ENCODE measurements at regions not wholly inside any gene's neighbourhood (a gene's known extent, or its start where the extent isn't known, plus 50 kb on each side); places are given as distances from the start of the nearest gene placed in this dataset.

GRCh38 chr7:136717910-136718557 is 150.4 kb upstream of the CHRM2 start:
- no peaks in the 10 kb centered on the region for H3K36me3 ChIP-seq (ENCODE audit: low read depth, low read length)
- peaks cover 16% of the 10 kb centered on the region; the same call in 1 of the 2 replicates for H3K27me3 ChIP-seq (ENCODE audit: low read length)
- H4K20me1 ChIP-seq (ENCODE audit: low read length) = no peaks in the 10 kb centered on the region
- H3K79me2 ChIP-seq (ENCODE audit: low read length) = no peaks in the 10 kb centered on the region
- POLR2A ChIA-PET (ENCODE audit: unreplicated experiment) = no interaction called here
- no peaks in the 10 kb centered on the region for H3K9me2 ChIP-seq (replicated peaks; ENCODE audit: low read length)
- no peaks in the 10 kb centered on the region for H3K4me1 ChIP-seq (ENCODE audit: insufficient read depth, low read length)
- H2AFZ ChIP-seq (ENCODE audit: low read length) = no peak overlapping the region
- no peak overlapping the region for H3K4me2 ChIP-seq (ENCODE audit: low read length)
- H3K9me3 ChIP-seq (ENCODE audit: low read length) = no peaks in the 10 kb centered on the region
- no peak for DNase-seq
- H3K4me3 ChIP-seq (ENCODE audit: low read length) = no peak overlapping the region
- no peak for ATAC-seq
- no TSS peak for BruUV-seq (replicated peaks)
- intact Hi-C loops (cut with micrococcal nuclease) = no loop called here
- H3K27ac ChIP-seq (ENCODE audit: low read length) = no peak overlapping the region
- H3K9ac ChIP-seq (ENCODE audit: low read length) = no peak overlapping the region
- no peak for TF ChIP-seq CTCF (conservative IDR thresholded peaks at IDR 0.05; ENCODE audit: low read depth, low read length)
- TF ChIP-seq EZH2phosphoT487 (IDR thresholded peaks at IDR 0.05; ENCODE audit: borderline replicate concordance, low read length) = no peak
- TF ChIP-seq EZH2 (IDR thresholded peaks at IDR 0.05; ENCODE audit: low read length, unreplicated experiment) = no peak
- CTCF ChIA-PET = no interaction called here
- no peaks in the 10 kb centered on the region for H3F3A ChIP-seq (ENCODE audit: low read length, unreplicated experiment)

GRCh38 chr7:136714062-136714461 is 154.4 kb upstream of the CHRM2 start:
- H3K4me3 ChIP-seq (ENCODE audit: low read length) = no peak overlapping the region
- no peaks in the 10 kb centered on the region for H3K36me3 ChIP-seq (ENCODE audit: low read depth, low read length)
- ChIA-PET POLR2A (ENCODE audit: unreplicated experiment) (no interaction called here), CTCF (no interaction called here)
- no peaks in the 10 kb centered on the region for H4K20me1 ChIP-seq (ENCODE audit: low read length)
- H3K4me1 ChIP-seq (ENCODE audit: insufficient read depth, low read length) = no peaks in the 10 kb centered on the region
- H2AFZ ChIP-seq (ENCODE audit: low read length) = no peak overlapping the region
- intact Hi-C loops (cut with micrococcal nuclease) = no loop called here
- H3K9me2 ChIP-seq (replicated peaks; ENCODE audit: low read length) = no peaks in the 10 kb centered on the region
- no peak overlapping the region for H3K9ac ChIP-seq (ENCODE audit: low read length)
- no peak for DNase-seq
- no peaks in the 10 kb centered on the region for H3F3A ChIP-seq (ENCODE audit: low read length, unreplicated experiment)
- no peak for TF ChIP-seq EZH2phosphoT487 (IDR thresholded peaks at IDR 0.05; ENCODE audit: borderline replicate concordance, low read length)
- no peak for TF ChIP-seq CTCF (conservative IDR thresholded peaks at IDR 0.05; ENCODE audit: low read depth, low read length)
- no peak for TF ChIP-seq EZH2 (IDR thresholded peaks at IDR 0.05; ENCODE audit: low read length, unreplicated experiment)
- no peak overlapping the region for H3K27ac ChIP-seq (ENCODE audit: low read length)
- H3K4me2 ChIP-seq (ENCODE audit: low read length) = no peak overlapping the region
- no peaks in the 10 kb centered on the region for H3K9me3 ChIP-seq (ENCODE audit: low read length)
- H3K27me3 ChIP-seq (ENCODE audit: low read length) = peaks cover 15% of the 10 kb centered on the region; the same call in 1 of the 2 replicates
- BruUV-seq (replicated peaks) = no TSS peak
- H3K79me2 ChIP-seq (ENCODE audit: low read length) = no peaks in the 10 kb centered on the region
- ATAC-seq = no peak

- TF ChIP-seq CTCF (conservative IDR thresholded peaks at IDR 0.05; ENCODE audit: low read depth, low read length) (no peak), EZH2 (IDR thresholded peaks at IDR 0.05; ENCODE audit: low read length, unreplicated experiment) (no peak), EZH2phosphoT487 (IDR thresholded peaks at IDR 0.05; ENCODE audit: borderline replicate concordance, low read length) (no peak)
- ChIA-PET CTCF (no interaction called here), POLR2A (ENCODE audit: unreplicated experiment) (no interaction called here)
- H4K20me1 ChIP-seq (ENCODE audit: low read length) = no peaks in the 10 kb centered on the region
- no peaks in the 10 kb centered on the region for H3F3A ChIP-seq (ENCODE audit: low read length, unreplicated experiment)
- DNase-seq (no peak), ATAC-seq (no peak)
- H3K9me3 ChIP-seq (ENCODE audit: low read length) = no peaks in the 10 kb centered on the region
- H3K9me2 ChIP-seq (replicated peaks; ENCODE audit: low read length) = no peaks in the 10 kb centered on the region
- H3K4me2 ChIP-seq (ENCODE audit: low read length) = no peak overlapping the region
- no peak overlapping the region for H3K9ac ChIP-seq (ENCODE audit: low read length)
- H3K27me3 ChIP-seq (ENCODE audit: low read length) = 0 out of 2 replicates have a peak, but pooled peaks cover 4% of the 10 kb centered on the region
- H3K36me3 ChIP-seq (ENCODE audit: low read depth, low read length) = no peaks in the 10 kb centered on the region
- H3K79me2 ChIP-seq (ENCODE audit: low read length) = no peaks in the 10 kb centered on the region
- H3K27ac ChIP-seq (ENCODE audit: low read length) = no peak overlapping the region
- intact Hi-C loops (cut with micrococcal nuclease) = no loop called here
- H2AFZ ChIP-seq (ENCODE audit: low read length) = no peak overlapping the region
- BruUV-seq (replicated peaks) = no TSS peak
- H3K4me1 ChIP-seq (ENCODE audit: insufficient read depth, low read length) = no peaks in the 10 kb centered on the region
- H3K4me3 ChIP-seq (ENCODE audit: low read length) = no peak overlapping the region
Observed at GRCh38 chr7:136710751-136711150, 157.7 kb upstream of the CHRM2 start.
